ENCODE measurements at regions not wholly inside any gene's neighbourhood (a gene's known extent, or its start where the extent isn't known, plus 50 kb on each side); places are given as distances from the start of the nearest gene placed in this dataset.

DNA sequence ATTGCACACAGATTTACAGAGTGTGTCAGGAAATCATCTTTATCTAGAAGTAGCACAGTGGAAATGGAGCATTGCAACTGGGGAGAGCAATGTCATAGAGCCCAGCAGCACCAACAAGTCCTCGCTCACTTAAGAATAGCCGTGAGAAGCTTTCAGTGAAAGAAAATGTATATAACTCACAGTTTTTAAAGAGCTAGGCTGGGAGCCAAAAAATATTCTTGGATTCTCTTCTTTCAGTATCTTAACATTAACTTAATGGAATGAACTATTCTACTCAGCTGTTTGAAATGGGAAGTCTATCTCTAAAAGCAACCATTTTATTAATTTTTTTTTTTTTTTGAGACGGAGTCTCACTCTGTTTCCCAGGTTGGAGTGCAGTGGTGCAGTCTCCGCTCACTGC is 329.6 kb downstream of the COG6 start:
- no peaks in the 10 kb centered on the region for H3K9me3 ChIP-seq (ENCODE audit: low read length)
- H3K36me3 ChIP-seq (ENCODE audit: insufficient read depth, low read length), result no peaks in the 10 kb centered on the region
- no peaks in the 10 kb centered on the region for H3K4me1 ChIP-seq (ENCODE audit: insufficient read depth, low read length)
- H3K9ac ChIP-seq (ENCODE audit: low read length), result no peak overlapping the region
- H3K27me3 ChIP-seq (ENCODE audit: control insufficient read depth in 1 of 2, insufficient read depth in 2 of 2, low read length in 2 of 2), result no peaks in the 10 kb centered on the region
- no peak overlapping the region for H3K4me3 ChIP-seq (ENCODE audit: low read depth in 1 of 2, low read length in 2 of 2)
- no peak overlapping the region for H3K27ac ChIP-seq (ENCODE audit: low read depth, low read length)

DNA sequence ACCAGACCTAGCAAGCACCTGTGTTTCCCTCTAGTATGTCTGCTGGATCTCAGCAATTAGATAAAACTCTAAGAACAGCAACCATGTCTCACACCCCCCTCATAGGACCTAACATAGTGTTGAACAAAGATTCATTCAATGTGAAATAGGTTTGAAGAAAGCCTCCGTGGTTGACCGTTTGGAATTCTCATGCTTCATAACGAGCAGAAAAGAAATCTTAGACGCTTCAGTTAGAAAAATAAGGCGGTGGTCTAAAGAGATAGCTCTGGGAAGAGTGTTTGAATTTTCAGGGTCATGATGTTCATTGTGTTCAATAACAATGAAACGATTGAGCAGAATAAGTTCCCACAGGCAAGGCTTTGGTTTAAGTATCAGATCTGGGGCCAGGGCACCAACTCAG is 332.9 kb downstream of the COG6 start:
- Histone ChIP-seq H3K27me3 (ENCODE audit: control insufficient read depth in 1 of 2, insufficient read depth in 2 of 2, low read length in 2 of 2) (no peaks in the 10 kb centered on the region), H3K9me3 (ENCODE audit: low read length) (no peaks in the 10 kb centered on the region), H3K9ac (ENCODE audit: low read length) (no peak overlapping the region), H3K4me3 (ENCODE audit: low read depth in 1 of 2, low read length in 2 of 2) (no peak overlapping the region), H3K36me3 (ENCODE audit: insufficient read depth, low read length) (no peaks in the 10 kb centered on the region), H3K27ac (ENCODE audit: low read depth, low read length) (no peak overlapping the region), H3K4me1 (ENCODE audit: insufficient read depth, low read length) (no peaks in the 10 kb centered on the region)

DNA sequence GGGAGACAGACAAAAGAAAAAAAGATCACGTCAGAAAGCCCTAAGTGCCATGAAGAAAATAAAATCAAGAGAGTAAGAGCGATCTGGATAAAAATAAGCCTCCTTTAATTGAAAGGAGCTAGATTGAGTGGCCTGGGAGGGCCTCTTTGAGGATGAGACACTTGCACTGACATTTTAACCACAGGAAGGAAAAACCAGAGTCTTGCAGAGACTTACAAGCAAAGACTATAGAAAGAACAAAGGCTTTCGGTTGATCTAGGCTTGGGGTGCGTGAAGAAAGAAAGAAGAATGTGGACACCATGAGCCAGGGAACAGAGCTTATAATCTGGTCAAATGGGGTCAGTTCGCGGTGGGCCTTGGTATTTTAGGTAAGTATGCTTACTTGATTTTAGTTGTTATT is 342.7 kb downstream of the COG6 start:
- H3K4me1 ChIP-seq (ENCODE audit: insufficient read depth, low read length), result no peaks in the 10 kb centered on the region
- H3K9ac ChIP-seq (ENCODE audit: low read length), result no peak overlapping the region
- no peaks in the 10 kb centered on the region for H3K27me3 ChIP-seq (ENCODE audit: control insufficient read depth in 1 of 2, insufficient read depth in 2 of 2, low read length in 2 of 2)
- no peaks in the 10 kb centered on the region for H3K9me3 ChIP-seq (ENCODE audit: low read length)
- no peak overlapping the region for H3K4me3 ChIP-seq (ENCODE audit: low read depth in 1 of 2, low read length in 2 of 2)
- no peak overlapping the region for H3K27ac ChIP-seq (ENCODE audit: low read depth, low read length)
- no peaks in the 10 kb centered on the region for H3K36me3 ChIP-seq (ENCODE audit: insufficient read depth, low read length)

DNA sequence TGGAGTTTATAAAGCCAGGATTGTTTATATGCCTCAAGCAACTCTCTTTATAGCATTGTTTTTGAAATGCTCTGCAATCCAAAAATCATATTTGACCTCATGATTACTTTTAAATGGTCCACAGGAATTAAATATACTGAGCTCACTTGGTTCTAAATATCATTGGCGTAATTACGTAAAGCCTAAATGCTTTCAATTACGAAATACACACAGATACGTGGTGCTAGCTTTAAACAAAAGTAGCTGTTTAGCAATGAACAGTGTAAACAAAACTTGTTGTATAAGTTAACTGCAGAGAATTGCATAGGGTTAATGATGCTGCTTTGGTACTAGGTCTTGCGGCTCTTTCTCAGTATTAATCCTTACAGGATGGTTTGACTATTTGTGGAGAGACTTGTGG is 346.6 kb downstream of the COG6 start:
- Histone ChIP-seq H3K9ac (ENCODE audit: low read length) (no peak overlapping the region), H3K27ac (ENCODE audit: low read depth, low read length) (no peak overlapping the region), H3K9me3 (ENCODE audit: low read length) (no peaks in the 10 kb centered on the region), H3K4me3 (ENCODE audit: low read depth in 1 of 2, low read length in 2 of 2) (no peak overlapping the region), H3K4me1 (ENCODE audit: insufficient read depth, low read length) (no peaks in the 10 kb centered on the region), H3K36me3 (ENCODE audit: insufficient read depth, low read length) (no peaks in the 10 kb centered on the region), H3K27me3 (ENCODE audit: control insufficient read depth in 1 of 2, insufficient read depth in 2 of 2, low read length in 2 of 2) (no peaks in the 10 kb centered on the region)

DNA sequence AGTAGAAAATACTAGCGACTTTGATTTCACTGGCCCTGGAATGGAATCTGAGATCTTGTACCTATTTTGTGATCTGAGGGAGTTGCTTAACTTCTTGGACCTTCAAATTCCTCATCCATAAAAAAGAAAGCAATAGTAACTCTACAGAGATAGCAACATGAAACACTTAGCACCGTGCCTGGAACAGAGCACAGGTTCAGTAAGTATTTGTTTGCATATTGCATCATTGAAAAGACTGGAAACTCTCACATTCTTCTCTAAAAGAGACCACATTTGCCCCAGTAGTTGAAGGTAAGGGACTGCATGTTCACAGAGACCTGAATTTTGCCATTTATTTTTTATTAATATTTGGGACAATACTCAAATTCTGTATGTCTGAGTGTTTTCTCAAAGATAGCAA is 358.1 kb downstream of the COG6 start:
- Histone ChIP-seq H3K4me3 (ENCODE audit: low read depth in 1 of 2, low read length in 2 of 2) (no peak overlapping the region), H3K4me1 (ENCODE audit: insufficient read depth, low read length) (peaks cover 14% of the 10 kb centered on the region), H3K9ac (ENCODE audit: low read length) (no peak overlapping the region), H3K27me3 (ENCODE audit: control insufficient read depth in 1 of 2, insufficient read depth in 2 of 2, low read length in 2 of 2) (no peaks in the 10 kb centered on the region), H3K9me3 (ENCODE audit: low read length) (no peaks in the 10 kb centered on the region), H3K36me3 (ENCODE audit: insufficient read depth, low read length) (no peaks in the 10 kb centered on the region), H3K27ac (ENCODE audit: low read depth, low read length) (no peak overlapping the region)

DNA sequence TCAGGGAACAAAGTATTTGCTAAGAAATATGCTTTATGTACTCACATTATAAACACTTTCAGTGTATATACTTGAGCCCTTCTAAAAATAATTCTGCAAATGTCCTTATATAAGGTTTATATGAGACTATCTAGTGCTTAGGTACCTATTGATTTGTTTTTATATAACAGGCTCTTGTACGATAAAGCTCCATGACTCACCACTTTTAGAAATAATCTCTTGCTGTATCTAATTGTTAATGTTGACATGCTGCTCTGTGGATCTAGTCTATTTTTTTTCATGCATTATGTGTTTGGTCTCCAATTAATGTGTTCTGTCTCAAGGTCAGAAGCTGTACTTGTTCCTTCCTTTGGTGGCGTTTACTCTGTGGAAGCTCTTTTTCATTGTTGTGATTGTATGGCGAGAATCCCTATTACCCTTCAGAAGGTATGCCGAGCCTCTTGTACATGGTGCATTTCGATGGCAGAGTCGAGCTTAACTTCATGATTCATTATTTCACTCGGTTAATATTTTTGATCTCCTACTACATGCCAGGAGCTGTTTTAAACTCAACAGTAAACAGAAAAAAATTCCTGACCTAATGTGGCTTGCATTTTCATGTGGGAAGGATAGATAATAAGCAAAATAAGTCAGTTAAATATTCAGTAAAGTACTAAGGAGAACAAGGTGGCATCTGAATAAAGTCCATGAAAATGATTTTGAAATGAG is 361.6 kb downstream of the COG6 start:
- Histone ChIP-seq H3K4me3 (ENCODE audit: low read depth in 1 of 2, low read length in 2 of 2) (no peak overlapping the region), H3K27me3 (ENCODE audit: control insufficient read depth in 1 of 2, insufficient read depth in 2 of 2, low read length in 2 of 2) (no peaks in the 10 kb centered on the region), H3K27ac (ENCODE audit: low read depth, low read length) (no peak overlapping the region), H3K9ac (ENCODE audit: low read length) (no peak overlapping the region), H3K9me3 (ENCODE audit: low read length) (no peaks in the 10 kb centered on the region), H3K36me3 (ENCODE audit: insufficient read depth, low read length) (no peaks in the 10 kb centered on the region), H3K4me1 (ENCODE audit: insufficient read depth, low read length) (peaks cover 14% of the 10 kb centered on the region)

DNA sequence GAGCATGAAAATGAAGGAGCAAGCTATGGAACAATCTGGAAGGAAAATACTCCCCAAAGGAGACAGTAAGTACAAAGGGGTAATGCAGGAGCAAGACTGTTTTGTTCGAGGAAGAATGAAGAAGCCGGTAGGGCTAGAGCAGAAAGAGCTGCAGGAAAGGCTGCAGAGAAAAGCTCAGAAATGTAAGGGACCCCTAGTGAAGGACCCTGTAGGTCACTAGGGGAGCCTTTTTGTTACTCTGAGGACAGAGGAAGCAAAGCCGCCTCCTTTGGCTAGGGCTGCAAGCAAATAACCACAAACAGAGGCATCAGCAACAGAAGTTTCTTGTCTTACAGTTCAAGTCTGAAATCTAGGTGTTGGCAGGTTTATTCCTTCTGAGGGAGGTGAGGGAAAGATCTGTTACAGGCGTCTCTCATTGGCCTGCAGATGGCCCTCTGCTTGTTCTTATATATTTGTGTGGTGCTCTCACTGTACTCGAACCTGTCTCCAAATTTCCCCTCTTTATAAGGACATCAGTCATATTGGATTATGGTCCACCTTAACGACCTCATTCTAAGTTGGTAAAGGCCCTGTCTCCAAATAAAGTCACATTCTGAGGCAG is 362.3 kb downstream of the COG6 start:
- Histone ChIP-seq H3K27ac (ENCODE audit: low read depth, low read length) (no peak overlapping the region), H3K27me3 (ENCODE audit: control insufficient read depth in 1 of 2, insufficient read depth in 2 of 2, low read length in 2 of 2) (no peaks in the 10 kb centered on the region), H3K4me3 (ENCODE audit: low read depth in 1 of 2, low read length in 2 of 2) (no peak overlapping the region)

DNA sequence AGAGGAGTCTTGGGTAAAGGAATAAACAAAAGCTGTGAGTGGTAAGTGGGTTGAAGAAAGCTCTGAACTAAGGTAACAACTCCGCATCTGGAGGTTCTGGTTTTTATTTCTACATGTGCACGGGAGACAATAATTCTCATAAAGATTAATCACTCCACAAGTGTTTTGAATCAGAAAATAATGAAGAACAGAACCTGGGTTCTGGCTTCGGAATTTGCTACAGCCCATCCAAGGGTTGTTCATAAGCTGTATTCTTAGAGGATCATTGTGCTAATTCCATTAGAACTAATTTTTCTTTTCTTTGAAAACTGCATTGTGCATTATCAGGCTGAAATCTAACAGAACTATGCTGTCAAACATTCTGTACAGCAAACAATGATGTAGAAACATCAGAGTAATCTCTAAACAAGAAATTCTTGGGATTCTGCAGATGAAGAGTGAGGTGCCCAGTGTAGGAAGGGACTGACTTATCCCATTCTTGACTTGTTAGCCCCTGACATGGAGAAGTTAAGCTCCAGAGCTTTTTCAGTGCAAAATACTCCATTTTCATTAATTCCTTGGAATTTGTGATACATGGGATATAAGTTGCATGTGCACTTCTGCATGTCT is 368.2 kb downstream of the COG6 start:
- H3K27me3 ChIP-seq (ENCODE audit: control insufficient read depth in 1 of 2, insufficient read depth in 2 of 2, low read length in 2 of 2), result no peaks in the 10 kb centered on the region
- H3K36me3 ChIP-seq (ENCODE audit: insufficient read depth, low read length), result no peaks in the 10 kb centered on the region
- no peak overlapping the region for H3K27ac ChIP-seq (ENCODE audit: low read depth, low read length)
- H3K4me3 ChIP-seq (ENCODE audit: low read depth in 1 of 2, low read length in 2 of 2), result no peak overlapping the region
- H3K9me3 ChIP-seq (ENCODE audit: low read length), result no peaks in the 10 kb centered on the region
- H3K4me1 ChIP-seq (ENCODE audit: insufficient read depth, low read length), result no peaks in the 10 kb centered on the region
- H3K9ac ChIP-seq (ENCODE audit: low read length), result no peak overlapping the region

More for the DNA sequence above, 362.3 kb downstream of the COG6 start:
- Histone ChIP-seq H3K4me1 (ENCODE audit: insufficient read depth, low read length) (peaks cover 14% of the 10 kb centered on the region), H3K36me3 (ENCODE audit: insufficient read depth, low read length) (no peaks in the 10 kb centered on the region), H3K9me3 (ENCODE audit: low read length) (no peaks in the 10 kb centered on the region), H3K9ac (ENCODE audit: low read length) (no peak overlapping the region)

DNA sequence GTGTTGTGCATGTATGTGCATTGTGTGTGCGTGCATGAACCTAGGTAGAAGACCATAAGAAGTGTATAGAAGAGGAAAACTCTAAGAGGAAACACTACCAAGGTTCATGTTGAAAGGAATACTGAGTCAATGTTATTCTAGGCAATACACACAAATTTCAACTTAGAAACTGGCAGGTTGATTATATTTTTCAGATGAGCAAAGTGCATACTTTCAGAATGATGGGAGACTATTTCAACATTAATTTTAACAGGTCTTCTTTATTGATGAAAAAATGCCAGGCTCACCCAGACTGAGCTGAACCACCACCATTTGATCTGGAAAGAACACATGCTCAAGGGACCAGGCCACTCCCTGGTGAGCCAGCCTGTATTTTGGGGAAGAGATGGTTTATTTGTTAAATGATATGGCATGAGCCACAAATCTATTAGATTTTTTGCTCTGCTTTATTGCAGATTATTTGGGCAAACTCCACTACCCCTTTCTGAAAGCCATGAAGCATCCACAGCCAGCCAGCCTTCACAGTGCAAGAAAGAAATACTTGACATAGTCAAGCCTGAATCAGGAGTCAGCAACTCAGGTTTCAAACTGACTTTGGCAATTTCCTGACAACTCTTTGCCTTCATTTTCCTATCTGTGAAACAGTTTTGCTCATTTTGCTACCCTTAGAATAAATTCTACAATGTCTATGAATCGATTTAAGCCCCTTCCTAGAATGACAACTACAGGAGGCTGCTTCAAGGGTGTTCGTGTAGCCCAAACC is 368.9 kb downstream of the COG6 start:
- no peaks in the 10 kb centered on the region for H3K9me3 ChIP-seq (ENCODE audit: low read length)
- no peaks in the 10 kb centered on the region for H3K36me3 ChIP-seq (ENCODE audit: insufficient read depth, low read length)
- H3K4me3 ChIP-seq (ENCODE audit: low read depth in 1 of 2, low read length in 2 of 2), result no peak overlapping the region
- no peaks in the 10 kb centered on the region for H3K27me3 ChIP-seq (ENCODE audit: control insufficient read depth in 1 of 2, insufficient read depth in 2 of 2, low read length in 2 of 2)
- no peak overlapping the region for H3K27ac ChIP-seq (ENCODE audit: low read depth, low read length)
- H3K4me1 ChIP-seq (ENCODE audit: insufficient read depth, low read length), result no peaks in the 10 kb centered on the region
- H3K9ac ChIP-seq (ENCODE audit: low read length), result no peak overlapping the region

DNA sequence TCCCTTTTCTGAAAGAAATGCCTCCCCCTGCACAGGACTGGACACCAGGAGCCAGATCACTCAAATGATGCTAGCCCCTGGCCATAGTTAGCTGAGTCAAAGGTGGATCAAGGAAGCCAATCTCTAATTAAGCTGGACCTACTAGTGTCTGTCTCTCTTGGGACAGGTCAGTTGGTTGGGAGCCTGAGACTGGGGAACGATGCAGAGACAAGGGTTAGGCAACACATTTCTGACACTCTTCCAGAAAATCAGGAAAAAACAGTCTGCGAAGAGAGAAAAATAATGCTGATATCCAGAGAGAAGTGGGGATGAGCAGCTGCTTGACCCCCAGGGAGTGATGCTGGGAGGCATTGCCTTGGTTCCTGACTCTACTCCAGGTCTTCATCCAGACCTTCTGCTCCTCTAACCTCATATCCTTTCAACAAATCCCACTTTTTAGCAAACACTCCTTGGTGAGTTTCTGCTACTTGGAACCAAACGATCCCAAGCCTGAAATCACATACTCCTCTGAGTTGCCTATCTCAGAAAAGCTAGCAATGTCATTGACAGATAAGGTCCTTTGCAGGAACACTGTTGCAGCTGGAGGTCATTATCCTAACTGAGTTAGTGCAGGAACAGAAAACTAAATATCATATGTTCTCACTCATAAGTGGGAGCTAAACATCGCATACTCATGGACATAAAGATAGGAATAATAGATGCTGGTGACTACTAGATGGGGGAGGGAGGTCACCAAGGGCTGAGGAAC is 369.7 kb downstream of the COG6 start:
- no peak overlapping the region for H3K9ac ChIP-seq (ENCODE audit: low read length)
- no peaks in the 10 kb centered on the region for H3K36me3 ChIP-seq (ENCODE audit: insufficient read depth, low read length)
- H3K9me3 ChIP-seq (ENCODE audit: low read length), result no peaks in the 10 kb centered on the region
- H3K27me3 ChIP-seq (ENCODE audit: control insufficient read depth in 1 of 2, insufficient read depth in 2 of 2, low read length in 2 of 2), result no peaks in the 10 kb centered on the region
- H3K4me1 ChIP-seq (ENCODE audit: insufficient read depth, low read length), result no peaks in the 10 kb centered on the region
- no peak overlapping the region for H3K4me3 ChIP-seq (ENCODE audit: low read depth in 1 of 2, low read length in 2 of 2)
- no peak overlapping the region for H3K27ac ChIP-seq (ENCODE audit: low read depth, low read length)

DNA sequence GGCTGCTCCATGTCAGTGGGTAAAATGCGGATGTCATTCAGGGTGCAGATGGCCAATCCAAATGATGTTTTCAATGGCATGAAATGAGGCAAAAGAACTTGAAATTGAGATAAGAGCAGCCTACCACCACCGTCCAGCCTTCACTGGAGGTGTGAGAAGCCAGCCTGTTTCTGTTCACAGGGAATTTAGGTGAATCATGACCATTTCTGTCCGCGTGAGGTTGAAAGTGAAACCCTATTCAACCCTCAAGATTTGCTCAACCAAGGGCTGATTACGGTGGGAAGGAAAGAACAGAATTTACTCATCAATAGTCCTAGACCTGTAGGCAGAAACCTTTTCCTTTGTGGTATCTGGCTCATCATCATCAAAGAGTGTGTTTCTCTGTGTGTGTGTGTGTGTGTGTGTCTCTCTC is 370.7 kb downstream of the COG6 start:
- Histone ChIP-seq H3K27me3 (ENCODE audit: control insufficient read depth in 1 of 2, insufficient read depth in 2 of 2, low read length in 2 of 2) (no peaks in the 10 kb centered on the region), H3K4me1 (ENCODE audit: insufficient read depth, low read length) (no peaks in the 10 kb centered on the region), H3K9ac (ENCODE audit: low read length) (no peak overlapping the region), H3K9me3 (ENCODE audit: low read length) (no peaks in the 10 kb centered on the region), H3K4me3 (ENCODE audit: low read depth in 1 of 2, low read length in 2 of 2) (no peak overlapping the region), H3K27ac (ENCODE audit: low read depth, low read length) (no peak overlapping the region), H3K36me3 (ENCODE audit: insufficient read depth, low read length) (no peaks in the 10 kb centered on the region)

Data from muscle layer of colon (tissue), 2 donors.